Activated CD8-positive, alpha-beta memory T cell treated with anti-CD3 and anti-CD28 coated beads for 36 hours (primary cell): ENCODE measurements at regions not wholly inside any gene's neighbourhood (a gene's known extent, or its start where the extent isn't known, plus 50 kb on each side); places are given as distances from the start of the nearest gene placed in this dataset.
"Not testable (repeated sequence)": the region's sequence is repeated elsewhere in the genome, so short reads cannot be mapped to it uniquely, and the experiment has no call there.

Experiments used
- CTCF ChIA-PET: fragments of 350-600 bp; sonication (Branson Sonifier 250); formaldehyde crosslinking; loops from one replicate; lab custom pipeline; 2021; ENCODE audit warnings: antibody characterized with exemption; lab: Charles Lee
- POLR2A ChIA-PET: fragments of 350-600 bp; sonication (Branson Sonifier 250); formaldehyde crosslinking; loops from one replicate; lab custom pipeline; 2021; ENCODE audit warnings: antibody characterized with exemption; lab: Charles Lee

- POLR2A ChIA-PET, result no interaction called here
- CTCF ChIA-PET, result no interaction called here
These were observed 171.3 kb downstream of the ABCA8 start for GRCh38 chr17:68783861-68784260.

- ChIA-PET POLR2A (no interaction called here), CTCF (no interaction called here)
These were observed 172.4 kb downstream of the ABCA8 start for GRCh38 chr17:68782789-68783188.

- CTCF ChIA-PET, result interaction anchor here (1.2 kb wide), 1 partner anchor 469 kb away, joined by 3 read pairs; no protein-coding TSS in a partner anchor
These were observed 174.6 kb downstream of the ABCA8 start for GRCh38 chr17:68780596-68780995.

GRCh38 chr17:68778726-68779125, 176.5 kb downstream of the ABCA8 start:
- POLR2A ChIA-PET, result no interaction called here
- CTCF ChIA-PET, result no interaction called here

More at GRCh38 chr17:68780596-68780995, 174.6 kb downstream of the ABCA8 start:
- POLR2A ChIA-PET, result no interaction called here

- ChIA-PET CTCF (interaction anchor here (1.1 kb wide), 1 partner anchor 9 kb away, joined by 3 read pairs; no protein-coding TSS in a partner anchor), POLR2A (no interaction called here)
These were observed 176.9 kb upstream of the FAM20A start for GRCh38 chr17:68777856-68778694.

- ChIA-PET POLR2A (no interaction called here), CTCF (interaction anchor here (1.1 to 1.8 kb wide), 2 partner anchors 10 to 462 kb away, joined by 3 to 5 read pairs; no protein-coding TSS in a partner anchor)
These were observed 176.2 kb upstream of the FAM20A start for GRCh38 chr17:68777243-68777855.

GRCh38 chr17:68776451-68776850, 175.3 kb upstream of the FAM20A start:
- CTCF ChIA-PET, result interaction anchor here (1.1 to 1.8 kb wide), 2 partner anchors 11 to 463 kb away, joined by 3 to 5 read pairs; no protein-coding TSS in a partner anchor
- POLR2A ChIA-PET, result no interaction called here

- ChIA-PET POLR2A (no interaction called here), CTCF (interaction anchor here (1.8 kb wide), 1 partner anchor 464 kb away, joined by 5 read pairs; no protein-coding TSS in a partner anchor)
These were observed 174.8 kb upstream of the FAM20A start for GRCh38 chr17:68775969-68776368.

GRCh38 chr17:68775318-68775717, 174.2 kb upstream of the FAM20A start:
- POLR2A ChIA-PET, result no interaction called here
- CTCF ChIA-PET, result no interaction called here

GRCh38 chr17:68771867-68772515, 170.8 kb upstream of the FAM20A start:
- ChIA-PET CTCF (interaction anchor here (1.4 kb wide), 1 partner anchor 9 kb away, joined by 4 read pairs; no protein-coding TSS in a partner anchor), POLR2A (no interaction called here)

- ChIA-PET POLR2A (no interaction called here), CTCF (no interaction called here)
These were observed 167.6 kb upstream of the FAM20A start for GRCh38 chr17:68768804-68769203.

GRCh38 chr17:68766640-68767039, 165.5 kb upstream of the FAM20A start:
- CTCF ChIA-PET, result no interaction called here
- POLR2A ChIA-PET, result no interaction called here

GRCh38 chr17:68763562-68763961, 162.4 kb upstream of the FAM20A start:
- ChIA-PET CTCF (interaction anchor here (1.1 kb wide), 1 partner anchor 8 kb away, joined by 4 read pairs; no protein-coding TSS in a partner anchor), POLR2A (no interaction called here)

GRCh38 chr17:68762911-68763310, 161.7 kb upstream of the FAM20A start:
- CTCF ChIA-PET, result interaction anchor here (1.1 kb wide), 1 partner anchor 9 kb away, joined by 4 read pairs; no protein-coding TSS in a partner anchor
- POLR2A ChIA-PET, result no interaction called here

GRCh38 chr17:68760141-68760475, 158.9 kb upstream of the FAM20A start:
- ChIA-PET POLR2A (no interaction called here), CTCF (no interaction called here)

- ChIA-PET POLR2A (no interaction called here), CTCF (interaction anchor here (0.6 to 0.8 kb wide), 2 partner anchors 292 to 729 kb away, joined by 3 read pairs; no protein-coding TSS in a partner anchor)
These were observed 158.4 kb upstream of the FAM20A start for GRCh38 chr17:68759343-68760140.

GRCh38 chr17:68759002-68759342, 157.8 kb upstream of the FAM20A start:
- POLR2A ChIA-PET, result no interaction called here
- CTCF ChIA-PET, result interaction anchor here (0.6 to 0.8 kb wide), 2 partner anchors 291 to 730 kb away, joined by 3 read pairs; no protein-coding TSS in a partner anchor

GRCh38 chr17:68757866-68758757, 156.9 kb upstream of the FAM20A start:
- POLR2A ChIA-PET, CTCF ChIA-PET: not testable (repeated sequence)
